ENCODE measurements at regions not wholly inside any gene's neighbourhood (a gene's known extent, or its start where the extent isn't known, plus 50 kb on each side); places are given as distances from the start of the nearest gene placed in this dataset.

GRCh38 chr9:96164268-96164683 is 137.7 kb downstream of the HSD17B3 start:
- Mint-ChIP-seq H3K27me3 (ENCODE audit: insufficient read depth) (peaks cover 2% of the 10 kb centered on the region), H3K9me3 (no peaks in the 10 kb centered on the region), H3K27ac (no peak overlapping the region), H3K4me1 (ENCODE audit: low read depth) (peaks cover under 1% of the 10 kb centered on the region), H3K36me3 (ENCODE audit: low read depth) (no peaks in the 10 kb centered on the region), H3K4me3 (no peak overlapping the region)
- intact Hi-C loops (cut with micrococcal nuclease) = no loop called here
- no peak for DNase-seq (ENCODE audit: low spot score)

DNA sequence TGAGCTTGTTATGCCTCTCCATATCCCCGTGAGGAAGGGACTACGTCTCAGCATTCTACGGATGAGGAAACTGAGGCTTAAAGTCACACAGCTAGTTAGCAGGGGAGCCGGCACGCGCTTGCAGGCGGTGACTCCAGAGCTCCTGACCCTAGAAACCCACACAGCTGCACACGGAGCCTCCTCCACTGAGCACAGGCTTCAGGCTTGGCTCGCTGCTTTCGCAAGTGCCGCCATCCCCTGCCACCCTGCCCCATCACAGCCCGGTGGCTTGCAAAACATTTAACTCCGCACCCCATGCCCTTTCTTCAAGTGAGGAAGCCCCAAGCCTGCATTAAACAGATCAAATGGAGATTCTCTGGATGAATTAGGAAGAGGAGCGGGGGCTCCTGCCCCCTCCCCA is 138.3 kb downstream of the HSD17B3 start:
- peaks cover 2% of the 10 kb centered on the region for H3K27me3 Mint-ChIP-seq (ENCODE audit: insufficient read depth)
- intact Hi-C loops (cut with micrococcal nuclease) = no loop called here
- H3K36me3 Mint-ChIP-seq (ENCODE audit: low read depth) = no peaks in the 10 kb centered on the region
- no peaks in the 10 kb centered on the region for H3K9me3 Mint-ChIP-seq
- H3K4me3 Mint-ChIP-seq = no peak overlapping the region
- H3K4me1 Mint-ChIP-seq (ENCODE audit: low read depth) = peaks cover 6% of the 10 kb centered on the region
- H3K27ac Mint-ChIP-seq = no peak overlapping the region
- DNase-seq (ENCODE audit: low spot score) = no peak

GRCh38 chr9:96163161-96163560 is 138.8 kb downstream of the HSD17B3 start:
- H3K27me3 Mint-ChIP-seq (ENCODE audit: insufficient read depth) = peaks cover 2% of the 10 kb centered on the region
- no peaks in the 10 kb centered on the region for H3K9me3 Mint-ChIP-seq
- intact Hi-C loops (cut with micrococcal nuclease) = no loop called here
- H3K36me3 Mint-ChIP-seq (ENCODE audit: low read depth) = no peaks in the 10 kb centered on the region
- H3K4me3 Mint-ChIP-seq = no peak overlapping the region
- H3K4me1 Mint-ChIP-seq (ENCODE audit: low read depth) = peaks cover 11% of the 10 kb centered on the region
- no peak overlapping the region for H3K27ac Mint-ChIP-seq
- DNase-seq (ENCODE audit: low spot score) = no peak

DNA sequence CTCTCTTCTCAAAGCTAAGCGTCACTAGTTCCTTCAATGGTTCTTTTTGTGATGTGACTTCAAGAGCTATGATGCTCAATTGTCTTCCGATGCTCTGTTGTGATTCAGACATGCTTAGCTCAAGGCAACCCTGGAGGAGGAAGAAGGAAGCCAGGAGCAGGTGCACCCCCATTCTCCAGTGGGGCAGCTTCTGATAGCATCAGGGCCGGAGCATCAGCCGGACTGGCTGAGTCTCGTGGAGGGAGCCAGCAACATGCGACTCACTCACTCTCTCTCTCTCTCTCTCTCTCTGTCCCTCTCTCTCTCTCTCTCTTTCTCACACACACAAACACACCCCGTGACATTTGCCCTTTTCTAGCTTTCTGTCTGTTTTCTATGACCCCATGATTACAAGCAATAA is 140.2 kb downstream of the HSD17B3 start:
- H3K27me3 Mint-ChIP-seq (ENCODE audit: insufficient read depth) = peaks cover 6% of the 10 kb centered on the region
- H3K4me3 Mint-ChIP-seq = no peak overlapping the region
- H3K36me3 Mint-ChIP-seq (ENCODE audit: low read depth) = no peaks in the 10 kb centered on the region
- H3K4me1 Mint-ChIP-seq (ENCODE audit: low read depth) = peaks cover 25% of the 10 kb centered on the region
- no peak for DNase-seq (ENCODE audit: low spot score)
- intact Hi-C loops (cut with micrococcal nuclease) = no loop called here
- no peak overlapping the region for H3K27ac Mint-ChIP-seq
- no peaks in the 10 kb centered on the region for H3K9me3 Mint-ChIP-seq

GRCh38 chr9:96160866-96161265 is 141.1 kb downstream of the HSD17B3 start:
- H3K36me3 Mint-ChIP-seq (ENCODE audit: low read depth) = no peaks in the 10 kb centered on the region
- peaks cover 34% of the 10 kb centered on the region for H3K4me1 Mint-ChIP-seq (ENCODE audit: low read depth)
- H3K9me3 Mint-ChIP-seq = no peaks in the 10 kb centered on the region
- H3K4me3 Mint-ChIP-seq = no peak overlapping the region
- intact Hi-C loops (cut with micrococcal nuclease) = no loop called here
- peaks cover 9% of the 10 kb centered on the region for H3K27me3 Mint-ChIP-seq (ENCODE audit: insufficient read depth)
- H3K27ac Mint-ChIP-seq = no peak overlapping the region
- DNase-seq (ENCODE audit: low spot score) = no peak

DNA sequence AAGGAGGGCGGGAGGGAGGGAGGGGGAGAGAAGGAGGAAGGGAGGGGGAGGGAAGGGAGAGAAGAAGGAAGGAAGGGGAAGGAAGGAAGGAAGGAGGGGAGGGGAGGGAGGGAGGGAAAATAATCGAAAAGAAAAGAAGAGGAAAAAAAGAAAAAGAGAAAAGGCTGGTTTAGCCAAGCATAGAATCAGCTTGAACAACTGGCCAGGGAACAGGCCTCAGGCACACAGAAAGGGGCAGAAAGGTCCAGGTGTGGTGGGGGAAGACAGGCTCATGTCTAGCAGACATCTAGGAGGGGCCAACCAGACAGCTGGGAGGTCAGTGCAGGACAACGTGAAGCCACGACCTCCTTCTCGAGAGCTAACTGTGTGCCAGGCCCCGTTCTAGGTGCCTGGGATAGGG is 141.8 kb downstream of the HSD17B3 start:
- DNase-seq (ENCODE audit: low spot score) = no peak
- peaks cover 9% of the 10 kb centered on the region for H3K27me3 Mint-ChIP-seq (ENCODE audit: insufficient read depth)
- H3K27ac Mint-ChIP-seq = no peak overlapping the region
- no peaks in the 10 kb centered on the region for H3K36me3 Mint-ChIP-seq (ENCODE audit: low read depth)
- H3K9me3 Mint-ChIP-seq = no peaks in the 10 kb centered on the region
- no peak overlapping the region for H3K4me3 Mint-ChIP-seq
- intact Hi-C loops (cut with micrococcal nuclease) = no loop called here
- H3K4me1 Mint-ChIP-seq (ENCODE audit: low read depth) = peaks cover 36% of the 10 kb centered on the region

- intact Hi-C loops (cut with micrococcal nuclease) = no loop called here
Measured at GRCh38 chr9:96159596-96159995, 142.4 kb downstream of the HSD17B3 start.

GRCh38 chr9:96158909-96159575 is 142.9 kb downstream of the HSD17B3 start:
- Mint-ChIP-seq H3K27ac (no peak overlapping the region), H3K27me3 (ENCODE audit: insufficient read depth) (peaks cover 9% of the 10 kb centered on the region), H3K36me3 (ENCODE audit: low read depth) (no peaks in the 10 kb centered on the region), H3K9me3 (no peaks in the 10 kb centered on the region), H3K4me1 (ENCODE audit: low read depth) (peaks cover 36% of the 10 kb centered on the region), H3K4me3 (no peak overlapping the region)
- no peak for DNase-seq (ENCODE audit: low spot score)
- intact Hi-C loops (cut with micrococcal nuclease) = no loop called here

More at GRCh38 chr9:96159596-96159995, 142.4 kb downstream of the HSD17B3 start:
- Mint-ChIP-seq H3K27ac (no peak overlapping the region), H3K36me3 (ENCODE audit: low read depth) (no peaks in the 10 kb centered on the region), H3K4me1 (ENCODE audit: low read depth) (peaks cover 36% of the 10 kb centered on the region), H3K27me3 (ENCODE audit: insufficient read depth) (peaks cover 9% of the 10 kb centered on the region), H3K9me3 (no peaks in the 10 kb centered on the region), H3K4me3 (no peak overlapping the region)
- DNase-seq (ENCODE audit: low spot score) = no peak

DNA sequence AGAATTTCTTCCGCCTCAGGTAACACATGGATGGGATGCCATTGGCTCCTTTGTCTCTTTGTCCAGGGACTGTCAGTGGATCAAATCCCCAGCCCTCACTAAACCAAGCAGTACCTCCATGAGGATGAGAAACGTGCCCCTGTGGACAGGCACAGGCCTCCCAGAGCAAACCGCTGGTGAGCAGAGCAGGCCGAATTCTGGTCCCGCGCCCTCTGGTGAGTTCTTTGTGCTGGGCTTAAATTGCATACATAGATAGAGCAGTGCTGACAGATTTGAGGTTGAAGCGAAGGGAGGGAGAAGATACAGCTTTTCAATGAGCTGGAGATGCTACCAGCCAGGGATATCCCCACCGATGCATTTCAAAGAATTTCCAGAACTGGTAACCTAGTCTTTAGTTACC is 143.8 kb downstream of the HSD17B3 start:
- no peak overlapping the region for H3K27ac Mint-ChIP-seq
- intact Hi-C loops (cut with micrococcal nuclease) = no loop called here
- no peak overlapping the region for H3K4me3 Mint-ChIP-seq
- DNase-seq (ENCODE audit: low spot score) = no peak
- H3K9me3 Mint-ChIP-seq = no peaks in the 10 kb centered on the region
- H3K36me3 Mint-ChIP-seq (ENCODE audit: low read depth) = no peaks in the 10 kb centered on the region
- peaks cover 36% of the 10 kb centered on the region for H3K4me1 Mint-ChIP-seq (ENCODE audit: low read depth)
- H3K27me3 Mint-ChIP-seq (ENCODE audit: insufficient read depth) = peaks cover 11% of the 10 kb centered on the region

DNA sequence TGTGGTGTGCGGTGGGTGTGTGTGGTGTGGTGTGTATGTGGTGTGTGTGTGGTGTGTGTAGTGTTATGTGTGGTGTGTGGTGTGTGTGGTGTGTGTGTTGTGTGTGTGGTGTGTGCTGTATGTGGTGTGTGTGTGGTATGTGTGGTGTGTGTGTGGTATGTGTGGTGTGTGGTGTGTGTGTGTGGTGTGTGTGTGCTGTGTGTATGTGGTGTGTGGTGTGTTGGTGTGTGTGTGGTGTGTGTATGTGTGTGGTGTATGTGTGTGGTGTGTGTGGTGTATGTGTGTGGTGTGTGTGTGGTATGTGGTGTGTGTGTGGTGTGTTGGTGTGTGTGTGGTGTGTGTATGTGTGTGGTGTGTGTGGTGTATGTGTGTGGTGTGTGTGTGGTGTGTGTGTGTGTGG is 144.3 kb downstream of the HSD17B3 start:
- H3K4me1 Mint-ChIP-seq (ENCODE audit: low read depth) = peaks cover 36% of the 10 kb centered on the region
- H3K36me3 Mint-ChIP-seq (ENCODE audit: low read depth) = no peaks in the 10 kb centered on the region
- H3K4me3 Mint-ChIP-seq = no peak overlapping the region
- H3K9me3 Mint-ChIP-seq = no peaks in the 10 kb centered on the region
- H3K27me3 Mint-ChIP-seq (ENCODE audit: insufficient read depth) = peaks cover 9% of the 10 kb centered on the region
- no peak overlapping the region for H3K27ac Mint-ChIP-seq
- DNase-seq (ENCODE audit: low spot score) = no peak
- intact Hi-C loops (cut with micrococcal nuclease) = no loop called here

DNA sequence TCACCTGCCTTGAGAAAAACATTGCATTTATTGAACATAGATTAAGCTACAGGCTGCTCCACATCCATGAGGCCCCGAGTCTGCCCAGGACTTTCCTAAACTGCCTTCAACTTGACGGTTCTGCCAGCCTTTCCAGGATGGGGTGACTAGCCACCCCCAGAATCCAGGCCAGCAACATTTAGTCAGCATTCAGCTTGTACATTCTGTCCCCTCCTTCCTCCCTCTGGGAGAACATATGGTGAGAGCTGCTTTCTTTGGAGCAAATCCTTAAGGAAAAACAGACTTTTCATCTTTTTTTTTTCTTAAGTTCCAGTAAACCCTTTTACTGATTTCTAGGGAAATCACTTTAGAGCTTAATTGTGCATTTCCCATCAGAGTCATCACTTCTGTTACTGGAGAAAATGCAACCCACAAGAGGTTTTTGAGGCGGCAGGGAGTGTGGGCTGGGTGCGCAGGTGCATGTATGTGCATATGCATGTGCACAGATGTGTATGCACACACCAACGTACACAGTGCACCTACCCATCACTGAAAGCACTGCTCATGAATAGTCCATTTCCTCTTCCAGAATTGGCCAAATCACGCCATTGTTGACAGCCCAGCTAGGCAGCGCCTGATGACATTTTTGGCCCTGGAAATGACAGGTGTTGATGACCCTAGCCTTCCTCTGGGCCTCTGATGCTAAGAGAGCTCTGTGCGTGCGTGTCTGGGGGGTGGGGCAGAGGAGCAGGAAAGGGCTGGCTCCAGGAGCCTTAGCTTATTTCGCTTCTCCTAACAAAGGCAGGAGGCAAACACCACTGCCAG is 145.6 kb downstream of the HSD17B3 start:
- no peaks in the 10 kb centered on the region for H3K9me3 Mint-ChIP-seq
- no peak overlapping the region for H3K27ac Mint-ChIP-seq
- no peaks in the 10 kb centered on the region for H3K36me3 Mint-ChIP-seq (ENCODE audit: low read depth)
- peaks cover 9% of the 10 kb centered on the region for H3K27me3 Mint-ChIP-seq (ENCODE audit: insufficient read depth)
- no peak overlapping the region for H3K4me3 Mint-ChIP-seq
- intact Hi-C loops (cut with micrococcal nuclease) = no loop called here
- no peak for DNase-seq (ENCODE audit: low spot score)
- H3K4me1 Mint-ChIP-seq (ENCODE audit: low read depth) = peaks cover 36% of the 10 kb centered on the region

- no peaks in the 10 kb centered on the region for H3K9me3 Mint-ChIP-seq
- intact Hi-C loops (cut with micrococcal nuclease) = no loop called here
- peaks cover 50% of the 10 kb centered on the region for H3K4me1 Mint-ChIP-seq (ENCODE audit: low read depth)
- H3K4me3 Mint-ChIP-seq = no peak overlapping the region
- DNase-seq (ENCODE audit: low spot score) = no peak
- H3K36me3 Mint-ChIP-seq (ENCODE audit: low read depth) = no peaks in the 10 kb centered on the region
- H3K27ac Mint-ChIP-seq = no peak overlapping the region
- peaks cover 13% of the 10 kb centered on the region for H3K27me3 Mint-ChIP-seq (ENCODE audit: insufficient read depth)
Measured at GRCh38 chr9:96154081-96154480, 147.9 kb downstream of the HSD17B3 start.

- no peak for DNase-seq (ENCODE audit: low spot score)
- Mint-ChIP-seq H3K4me1 (ENCODE audit: low read depth) (peaks cover 42% of the 10 kb centered on the region), H3K9me3 (no peaks in the 10 kb centered on the region), H3K27me3 (ENCODE audit: insufficient read depth) (peaks cover 18% of the 10 kb centered on the region), H3K27ac (no peak overlapping the region), H3K36me3 (ENCODE audit: low read depth) (no peaks in the 10 kb centered on the region), H3K4me3 (no peak overlapping the region)
- intact Hi-C loops (cut with micrococcal nuclease) = no loop called here
Measured at GRCh38 chr9:96152550-96152949, 149.4 kb downstream of the HSD17B3 start.
